ENCODE measurements at regions not wholly inside any gene's neighbourhood (a gene's known extent, or its start where the extent isn't known, plus 50 kb on each side); places are given as distances from the start of the nearest gene placed in this dataset.

- TF ChIP-seq NFRKB (IDR thresholded peaks at IDR 0.05) (no peak), FOXK2 (IDR thresholded peaks at IDR 0.05) (no peak), HDGF (IDR thresholded peaks at IDR 0.05; ENCODE audit: borderline replicate concordance) (no peak), FOXM1 (IDR thresholded peaks at IDR 0.05; ENCODE audit: borderline replicate concordance) (no peak), FOXA1 (IDR thresholded peaks at IDR 0.05) (no peak), BHLHE40 (IDR thresholded peaks at IDR 0.05; ENCODE audit: borderline replicate concordance) (no peak), SP1 (IDR thresholded peaks at IDR 0.05) (no peak), SUZ12 (IDR thresholded peaks at IDR 0.05) (no peak), ELF4 (IDR thresholded peaks at IDR 0.05) (no peak), ARNT (IDR thresholded peaks at IDR 0.05) (no peak), L3MBTL2 (conservative IDR thresholded peaks at IDR 0.05) (no peak), PKNOX1 (IDR thresholded peaks at IDR 0.05) (no peak)
Measured at GRCh38 chr10:2097937-2098336, 360.6 kb upstream of the ADARB2 start.
